Cardiac muscle cell (in vitro differentiated cells and primary cell): ENCODE measurements at regions not wholly inside any gene's neighbourhood (a gene's known extent, or its start where the extent isn't known, plus 50 kb on each side); places are given as distances from the start of the nearest gene placed in this dataset.

Experiments
- DNase-seq, 2 donors: peaks; one replicate each; pipeline versions ENCODE4 v3.0.0 to v3.0.0-alpha.2; 2010 to 2017; ENCODE audit warnings: low read depth in 1 of 2, low spot score in 1 of 2
- H3K27ac ChIP-seq: fragments of 200-600 bp; sonication (generic); 2 replicates; pipeline ENCODE4 v1.5.1; 2016
- H3K27me3 ChIP-seq: fragments of 200-600 bp; sonication (generic); 2 replicates; pipeline ENCODE4 v1.6.0; 2016; ENCODE audit warnings: control low read depth
- H3K36me3 ChIP-seq: fragments of 200-600 bp; sonication (generic); 2 replicates; pipeline ENCODE4 v1.5.1; 2016; ENCODE audit warnings: control low read depth
- H3K4me1 ChIP-seq: fragments of 200-600 bp; sonication (generic); 2 replicates; pipeline ENCODE4 v1.8.1; 2017; ENCODE audit warnings: low read depth, mild to moderate bottlenecking, mixed run types
- H3K4me3 ChIP-seq: fragments of 200-600 bp; sonication (generic); 2 replicates; pipeline ENCODE4 v1.5.1; 2016; ENCODE audit warnings: mild to moderate bottlenecking
- H3K9me3 ChIP-seq: fragments of 200-600 bp; sonication (generic); 2 replicates; pipeline ENCODE4 v1.5.1; 2017; ENCODE audit warnings: low read depth, mild to moderate bottlenecking, control low read depth
- TF ChIP-seq, protein P1 (sequence below): IDR thresholded peaks from 2 replicates; pipeline ENCODE4 v1.5.1; 2012; ENCODE audit warnings: low read depth, mild to moderate bottlenecking, low read length

GRCh38 chr4:137823007-137823406 is 290.7 kb upstream of the PCDH18 start:
- no peaks in the 10 kb centered on the region for H3K4me1 ChIP-seq
- no peaks in the 10 kb centered on the region for H3K36me3 ChIP-seq
- TF ChIP-seq, protein P1, sequence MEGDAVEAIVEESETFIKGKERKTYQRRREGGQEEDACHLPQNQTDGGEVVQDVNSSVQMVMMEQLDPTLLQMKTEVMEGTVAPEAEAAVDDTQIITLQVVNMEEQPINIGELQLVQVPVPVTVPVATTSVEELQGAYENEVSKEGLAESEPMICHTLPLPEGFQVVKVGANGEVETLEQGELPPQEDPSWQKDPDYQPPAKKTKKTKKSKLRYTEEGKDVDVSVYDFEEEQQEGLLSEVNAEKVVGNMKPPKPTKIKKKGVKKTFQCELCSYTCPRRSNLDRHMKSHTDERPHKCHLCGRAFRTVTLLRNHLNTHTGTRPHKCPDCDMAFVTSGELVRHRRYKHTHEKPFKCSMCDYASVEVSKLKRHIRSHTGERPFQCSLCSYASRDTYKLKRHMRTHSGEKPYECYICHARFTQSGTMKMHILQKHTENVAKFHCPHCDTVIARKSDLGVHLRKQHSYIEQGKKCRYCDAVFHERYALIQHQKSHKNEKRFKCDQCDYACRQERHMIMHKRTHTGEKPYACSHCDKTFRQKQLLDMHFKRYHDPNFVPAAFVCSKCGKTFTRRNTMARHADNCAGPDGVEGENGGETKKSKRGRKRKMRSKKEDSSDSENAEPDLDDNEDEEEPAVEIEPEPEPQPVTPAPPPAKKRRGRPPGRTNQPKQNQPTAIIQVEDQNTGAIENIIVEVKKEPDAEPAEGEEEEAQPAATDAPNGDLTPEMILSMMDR, result no peak
- H3K9me3 ChIP-seq, result no peaks in the 10 kb centered on the region
- no peak overlapping the region for H3K4me3 ChIP-seq
- H3K27ac ChIP-seq, result no peak overlapping the region
- no peaks in the 10 kb centered on the region for H3K27me3 ChIP-seq
- DNase-seq, result no peak

GRCh38 chr4:137819964-137820383 is 287.7 kb upstream of the PCDH18 start:
- Histone ChIP-seq H3K4me1 (no peaks in the 10 kb centered on the region), H3K36me3 (no peaks in the 10 kb centered on the region), H3K27ac (no peak overlapping the region), H3K27me3 (no peaks in the 10 kb centered on the region), H3K9me3 (no peaks in the 10 kb centered on the region), H3K4me3 (no peak overlapping the region)
- peak; percentile 62 to 79 for DNase-seq
- TF ChIP-seq, protein P1, result peak; percentile 77

- Histone ChIP-seq H3K27ac (no peak overlapping the region), H3K27me3 (no peaks in the 10 kb centered on the region), H3K36me3 (no peaks in the 10 kb centered on the region), H3K4me3 (no peak overlapping the region), H3K4me1 (no peaks in the 10 kb centered on the region), H3K9me3 (no peaks in the 10 kb centered on the region)
- TF ChIP-seq, protein P1, result no peak
- no peak for DNase-seq
Measured at GRCh38 chr4:137812258-137812657, 280.0 kb upstream of the PCDH18 start.

GRCh38 chr4:137806420-137806819 is 274.1 kb upstream of the PCDH18 start:
- H3K36me3 ChIP-seq, result no peaks in the 10 kb centered on the region
- H3K4me3 ChIP-seq, result no peak overlapping the region
- H3K27me3 ChIP-seq, result no peaks in the 10 kb centered on the region
- no peaks in the 10 kb centered on the region for H3K4me1 ChIP-seq
- H3K9me3 ChIP-seq, result no peaks in the 10 kb centered on the region
- TF ChIP-seq, protein P1, result no peak
- DNase-seq, result no peak
- H3K27ac ChIP-seq, result no peak overlapping the region

DNA sequence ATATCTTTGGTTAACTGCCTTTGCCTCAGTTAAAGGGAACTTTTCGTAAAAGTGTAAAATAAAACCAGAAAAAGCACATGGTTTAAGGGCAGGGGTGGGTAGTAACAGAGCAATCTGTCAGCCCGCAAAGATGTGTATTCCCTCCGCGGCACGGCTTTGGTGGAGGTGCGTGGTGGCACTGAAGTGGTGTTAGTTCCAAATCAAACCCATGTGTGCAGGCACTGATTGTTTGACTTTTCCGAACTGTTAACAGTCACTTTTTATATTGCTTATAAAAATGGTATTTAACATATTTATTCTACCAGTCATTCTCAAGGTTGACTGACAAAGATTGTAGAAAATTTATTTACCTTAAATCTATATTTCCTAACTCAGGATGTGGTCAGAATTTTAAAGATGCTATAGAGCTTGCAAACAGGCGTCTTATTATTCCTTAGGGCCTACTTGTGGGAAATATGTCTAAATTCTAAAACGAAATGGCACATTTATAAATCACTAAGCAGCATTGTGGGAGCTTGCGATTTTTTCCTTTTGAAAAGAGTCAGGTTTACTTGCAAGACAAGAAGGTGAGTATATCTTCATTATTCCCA is 272.7 kb upstream of the PCDH18 start:
- DNase-seq, result no peak
- H3K27me3 ChIP-seq, result no peaks in the 10 kb centered on the region
- H3K27ac ChIP-seq, result no peak overlapping the region
- H3K4me1 ChIP-seq, result no peaks in the 10 kb centered on the region
- TF ChIP-seq, protein P1, result no peak
- H3K4me3 ChIP-seq, result no peak overlapping the region
- no peaks in the 10 kb centered on the region for H3K9me3 ChIP-seq
- no peaks in the 10 kb centered on the region for H3K36me3 ChIP-seq
